Neuronal stem cell (in vitro differentiated cells): ENCODE measurements at regions not wholly inside any gene's neighbourhood (a gene's known extent, or its start where the extent isn't known, plus 50 kb on each side); places are given as distances from the start of the nearest gene placed in this dataset.

Experiments
- DNase-seq: peaks from one replicate; pipeline ENCODE4 v3.0.0-alpha.2; 2013; ENCODE audit warnings: low spot score
- H2AFZ ChIP-seq: one replicate; pipeline ENCODE4 v1.6.1; 2013; ENCODE audit warnings: mild to moderate bottlenecking, low read length, inconsistent platforms
- H2AK5ac ChIP-seq: 2 replicates; pipeline ENCODE4 v1.6.1; 2013; ENCODE audit warnings: low read depth, mild to moderate bottlenecking, inconsistent platforms, low read length, moderate library complexity, mixed read lengths
- H2BK120ac ChIP-seq: 2 replicates; pipeline ENCODE4 v1.6.1; 2013; ENCODE audit warnings: low read depth, mild to moderate bottlenecking, inconsistent platforms, low read length, moderate library complexity, mixed read lengths
- H2BK12ac ChIP-seq: one replicate; pipeline ENCODE4 v1.6.1; 2013; ENCODE audit warnings: low read length, inconsistent platforms
- H2BK15ac ChIP-seq: 2 replicates; pipeline ENCODE4 v1.6.1; 2013; ENCODE audit warnings: mild to moderate bottlenecking, low read length, inconsistent platforms, mixed read lengths
- H2BK5ac ChIP-seq: one replicate; pipeline ENCODE4 v1.6.1; 2013; ENCODE audit warnings: inconsistent platforms, mild to moderate bottlenecking, low read length, moderate library complexity
- H3K14ac ChIP-seq: one replicate; pipeline ENCODE4 v1.6.1; 2013; ENCODE audit warnings: low read length, inconsistent platforms
- H3K18ac ChIP-seq: 2 replicates; pipeline ENCODE4 v1.6.1; 2013; ENCODE audit warnings: low read length, inconsistent platforms
- H3K23ac ChIP-seq: 2 replicates; pipeline ENCODE4 v1.6.1; 2013; ENCODE audit warnings: low read depth, mild to moderate bottlenecking, mixed read lengths, low read length, inconsistent platforms; ENCODE audit not compliant: poor library complexity
- H3K27ac ChIP-seq: replicated peaks from 3 replicates; pipeline ENCODE4 v1.5.1; 2013; ENCODE audit warnings: low read length, inconsistent platforms
- H3K27me3 ChIP-seq, 3 experiments: 2 replicates each; pipeline ENCODE4 v1.6.1; 2013; ENCODE audit warnings: low read length in 3 of 3, mild to moderate bottlenecking in 2 of 3, inconsistent platforms in 1 of 3, low read depth in 1 of 3, mixed read lengths in 1 of 3, moderate library complexity in 1 of 3; ENCODE audit not compliant: control insufficient read depth in 3 of 3, insufficient read depth in 3 of 3
- H3K36me3 ChIP-seq, 2 donors: replicated peaks in 1 of 2; 2 replicates each; pipeline ENCODE4 v1.6.1; 2013; ENCODE audit warnings: low read length in 2 of 2; ENCODE audit not compliant: control insufficient read depth in 2 of 2, insufficient read depth in 2 of 2
- H3K4ac ChIP-seq: 2 replicates; pipeline ENCODE4 v1.6.1; 2013; ENCODE audit warnings: inconsistent platforms, mild to moderate bottlenecking, low read length, moderate library complexity
- H3K4me1 ChIP-seq, 2 donors: 1 replicate in 1 of 2; 2 replicates in 1 of 2; pipeline ENCODE4 v1.6.1; 2013; ENCODE audit warnings: low read length in 2 of 2, low read depth in 1 of 2; ENCODE audit not compliant: control insufficient read depth in 2 of 2, insufficient read depth in 1 of 2
- H3K4me2 ChIP-seq: one replicate; pipeline ENCODE4 v1.6.1; 2013; ENCODE audit warnings: mild to moderate bottlenecking, low read length, inconsistent platforms; ENCODE audit not compliant: insufficient read depth, poor library complexity, severe bottlenecking
- H3K4me3 ChIP-seq, 2 donors: 2 replicates each; pipeline ENCODE4 v1.5.1; 2013; ENCODE audit warnings: low read length in 2 of 2, mild to moderate bottlenecking in 2 of 2, inconsistent platforms in 1 of 2, moderate library complexity in 1 of 2
- H3K79me1 ChIP-seq: one replicate; pipeline ENCODE4 v1.6.1; 2013; ENCODE audit warnings: low read depth, mild to moderate bottlenecking, inconsistent platforms, low read length, moderate library complexity
- H3K9ac ChIP-seq: one replicate; pipeline ENCODE4 v1.6.1; 2013; ENCODE audit warnings: mild to moderate bottlenecking, low read depth, low read length, inconsistent platforms; ENCODE audit not compliant: poor library complexity
- H3K9me3 ChIP-seq, 2 donors: replicated peaks in 1 of 2; 2 replicates each; pipeline versions ENCODE3 to v1.6.1; 2013; ENCODE audit warnings: low read length in 2 of 2, mild to moderate bottlenecking in 2 of 2, inconsistent platforms in 1 of 2, low read depth in 1 of 2, mixed read lengths in 1 of 2, moderate library complexity in 1 of 2; ENCODE audit not compliant: control insufficient read depth in 2 of 2, insufficient read depth in 1 of 2
- H4K8ac ChIP-seq: one replicate; pipeline ENCODE4 v1.6.1; 2013; ENCODE audit warnings: low read depth, mild to moderate bottlenecking, inconsistent platforms, low read length, moderate library complexity
- H4K91ac ChIP-seq: one replicate; pipeline ENCODE4 v1.6.1; 2013; ENCODE audit warnings: low read length, low read depth, mild to moderate bottlenecking, inconsistent platforms; ENCODE audit not compliant: poor library complexity
- WGBS, 2 donors: extraction: QIAGEN DNeasy Blood & Tissue Kit; methylation state at CpG; one replicate each; pipeline ENCODE4 v1.1.7; 2013; ENCODE audit warnings: missing lambda C conversion rate in 2 of 2, mixed read lengths in 1 of 2; ENCODE audit not compliant: insufficient read length in 2 of 2, insufficient replicate concordance in 1 of 2; ENCODE audit errors: extremely low coverage in 2 of 2; 5-methylcytosine and 5-hydroxymethylcytosine counted together

- peak overlapping the region; percentile 25 for H2AFZ ChIP-seq
- no peak for DNase-seq
- no peak overlapping the region for H3K18ac ChIP-seq
- no peak overlapping the region for H3K4me2 ChIP-seq
- peaks cover 33 to 51% of the 10 kb centered on the region in 2 donors for H3K4me1 ChIP-seq
- no peak overlapping the region for H2AK5ac ChIP-seq
- no peaks in the 10 kb centered on the region for H3K36me3 ChIP-seq
- no peaks in the 10 kb centered on the region for H3K79me1 ChIP-seq
- H3K27ac ChIP-seq: no peak overlapping the region
- no peak overlapping the region for H3K9ac ChIP-seq
- H4K91ac ChIP-seq: no peak overlapping the region
- no peaks in the 10 kb centered on the region for H3K9me3 ChIP-seq
- no peak overlapping the region for H4K8ac ChIP-seq
- no peak overlapping the region for H2BK12ac ChIP-seq
- no peaks in the 10 kb centered on the region for H3K27me3 ChIP-seq
- no peak overlapping the region for H2BK120ac ChIP-seq
- no peak overlapping the region for H2BK5ac ChIP-seq
- H3K4me3 ChIP-seq: no peak overlapping the region
- H3K4ac ChIP-seq: no peak overlapping the region
- no peak overlapping the region for H3K23ac ChIP-seq
- H2BK15ac ChIP-seq: no peak overlapping the region
- WGBS, 2 donors: no CpG with 5 or more reads among the region's 2 CpGs
- no peak overlapping the region for H3K14ac ChIP-seq
These were observed 338.8 kb downstream of the CYRIA start for GRCh38 chr2:16326711-16327300.

DNA sequence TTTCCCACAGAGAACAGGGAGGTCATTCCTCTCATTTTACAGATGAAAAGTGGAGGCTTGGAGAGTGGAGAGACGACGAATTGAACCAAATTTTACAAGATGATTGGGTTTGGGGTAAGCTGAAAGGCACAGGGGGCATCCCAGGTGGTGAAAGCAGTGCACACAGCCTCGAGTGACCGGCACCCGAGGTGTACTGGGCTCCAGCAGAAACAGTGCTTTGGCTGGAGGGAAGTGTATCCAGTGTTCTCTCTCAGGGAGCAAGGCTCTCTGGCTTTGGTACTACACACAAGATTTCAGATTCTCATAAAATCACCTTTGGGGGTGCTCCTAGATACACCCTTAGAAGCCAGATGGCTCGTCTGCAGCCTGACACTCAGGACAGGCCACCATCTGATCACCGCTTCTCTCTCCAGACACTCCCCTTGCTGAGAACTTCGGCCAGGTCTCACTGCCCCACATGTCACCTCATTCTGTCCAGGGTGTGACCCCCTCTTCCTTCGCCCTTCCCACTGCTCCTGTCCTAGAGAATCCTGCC is 339.6 kb downstream of the CYRIA start:
- Histone ChIP-seq H2AFZ (peak overlapping the region; percentile 54), H3K4me3 (no peak overlapping the region), H3K4me1 (peaks cover 32 to 45% of the 10 kb centered on the region in 2 donors), H2BK15ac (peak overlapping the region; percentile 20), H2BK12ac (peak overlapping the region; percentile 75), H3K9me3 (no peaks in the 10 kb centered on the region), H2AK5ac (no peak overlapping the region), H3K4me2 (no peak overlapping the region), H3K23ac (no peak overlapping the region), H4K8ac (no peak overlapping the region), H2BK5ac (no peak overlapping the region), H3K14ac (no peak overlapping the region), H3K79me1 (no peaks in the 10 kb centered on the region), H3K18ac (peak overlapping the region; percentile 13), H3K4ac (no peak overlapping the region), H4K91ac (no peak overlapping the region), H3K36me3 (no peaks in the 10 kb centered on the region), H2BK120ac (no peak overlapping the region), H3K9ac (no peak overlapping the region), H3K27ac (no peak overlapping the region), H3K27me3 (no peaks in the 10 kb centered on the region)
- no peak for DNase-seq
- WGBS, 2 donors: no CpG with 5 or more reads among the region's 9 CpGs

- H2BK120ac ChIP-seq: no peak overlapping the region
- H3K79me1 ChIP-seq: no peaks in the 10 kb centered on the region
- peak overlapping the region; percentile 13 for H3K18ac ChIP-seq
- no peak overlapping the region for H3K4me2 ChIP-seq
- no peak overlapping the region for H4K91ac ChIP-seq
- no CpG with 5 or more reads among the region's 14 CpGs for WGBS, 2 donors
- H3K4me1 ChIP-seq: peaks cover 32 to 45% of the 10 kb centered on the region in 2 donors
- no peak for DNase-seq
- no peak overlapping the region for H4K8ac ChIP-seq
- H3K9me3 ChIP-seq: no peaks in the 10 kb centered on the region
- no peak overlapping the region for H3K9ac ChIP-seq
- no peak overlapping the region for H2AK5ac ChIP-seq
- H2BK15ac ChIP-seq: no peak overlapping the region
- no peak overlapping the region for H3K4ac ChIP-seq
- H2AFZ ChIP-seq: peak overlapping the region; percentile 54
- H2BK5ac ChIP-seq: no peak overlapping the region
- H3K36me3 ChIP-seq: no peaks in the 10 kb centered on the region
- H3K27ac ChIP-seq: no peak overlapping the region
- H2BK12ac ChIP-seq: no peak overlapping the region
- no peak overlapping the region for H3K23ac ChIP-seq
- H3K27me3 ChIP-seq: no peaks in the 10 kb centered on the region
- H3K4me3 ChIP-seq: no peak overlapping the region
- H3K14ac ChIP-seq: no peak overlapping the region
These were observed 340.3 kb downstream of the CYRIA start for GRCh38 chr2:16325016-16325975.

- Histone ChIP-seq H3K27me3 (no peaks in the 10 kb centered on the region), H4K91ac (no peak overlapping the region), H2BK5ac (no peak overlapping the region), H3K9ac (no peak overlapping the region), H3K4me2 (no peak overlapping the region), H2BK12ac (peak overlapping the region; percentile 5), H2BK120ac (no peak overlapping the region), H3K9me3 (no peaks in the 10 kb centered on the region), H3K36me3 (no peaks in the 10 kb centered on the region), H3K4me3 (no peak overlapping the region), H3K27ac (no peak overlapping the region), H3K14ac (no peak overlapping the region), H4K8ac (no peak overlapping the region), H3K79me1 (no peaks in the 10 kb centered on the region), H3K18ac (no peak overlapping the region), H3K23ac (no peak overlapping the region), H3K4ac (no peak overlapping the region), H3K4me1 (peaks cover 32 to 45% of the 10 kb centered on the region in 2 donors), H2AK5ac (no peak overlapping the region), H2BK15ac (no peak overlapping the region), H2AFZ (no peak overlapping the region)
- DNase-seq: no peak
These were observed 341.1 kb downstream of the CYRIA start for GRCh38 chr2:16324544-16324937.
